ENCODE measurements at regions not wholly inside any gene's neighbourhood (a gene's known extent, or its start where the extent isn't known, plus 50 kb on each side); places are given as distances from the start of the nearest gene placed in this dataset.

GRCh38 chr10:8950978-8951377 lies 896.5 kb downstream of the GATA3 start:
- TF ChIP-seq CTCF (IDR thresholded peaks at IDR 0.05), result no peak
- Histone ChIP-seq H3K27me3 (no peaks in the 10 kb centered on the region), H3K4me3 (no peak overlapping the region), H3K27ac (no peak overlapping the region), H3K36me3 (no peaks in the 10 kb centered on the region), H3K4me1 (no peaks in the 10 kb centered on the region), H3K9me3 (no peaks in the 10 kb centered on the region)
- no peak for DNase-seq (ENCODE audit: low spot score)

DNA sequence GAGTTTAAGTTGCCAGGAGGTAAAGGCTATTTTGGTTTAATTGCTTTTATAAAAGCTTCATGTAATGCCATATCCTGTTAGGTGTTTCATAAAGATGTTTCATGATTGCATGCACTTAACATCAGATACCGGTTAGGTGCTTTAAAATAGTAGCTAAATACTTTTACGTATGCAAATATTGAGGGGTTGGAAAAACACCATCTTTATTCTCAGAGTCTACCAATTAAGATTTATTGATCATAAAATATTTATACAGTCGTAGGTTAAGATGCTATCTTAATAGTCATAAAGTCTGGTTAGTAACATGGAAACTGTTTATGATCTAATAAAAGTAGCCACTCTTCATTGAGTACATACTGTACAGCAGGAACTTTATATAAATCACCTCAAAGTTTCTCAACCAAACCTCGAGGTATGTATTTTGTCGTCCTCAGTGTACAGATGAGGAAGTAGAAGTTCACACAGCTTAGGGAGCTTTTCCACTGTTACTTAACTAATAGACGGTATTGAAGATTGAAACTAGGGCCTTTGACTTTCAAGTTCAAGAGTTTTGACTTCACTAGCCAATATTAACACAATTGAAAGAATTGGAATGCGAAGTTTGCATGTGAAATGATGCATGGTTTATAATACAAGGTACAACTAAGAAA lies 897.1 kb downstream of the GATA3 start:
- no peaks in the 10 kb centered on the region for H3K4me1 ChIP-seq
- no peak overlapping the region for H3K27ac ChIP-seq
- no peak overlapping the region for H3K4me3 ChIP-seq
- H3K36me3 ChIP-seq, result no peaks in the 10 kb centered on the region
- no peaks in the 10 kb centered on the region for H3K9me3 ChIP-seq
- no peak for TF ChIP-seq CTCF (IDR thresholded peaks at IDR 0.05)
- DNase-seq (ENCODE audit: low spot score), result no peak
- H3K27me3 ChIP-seq, result no peaks in the 10 kb centered on the region

DNA sequence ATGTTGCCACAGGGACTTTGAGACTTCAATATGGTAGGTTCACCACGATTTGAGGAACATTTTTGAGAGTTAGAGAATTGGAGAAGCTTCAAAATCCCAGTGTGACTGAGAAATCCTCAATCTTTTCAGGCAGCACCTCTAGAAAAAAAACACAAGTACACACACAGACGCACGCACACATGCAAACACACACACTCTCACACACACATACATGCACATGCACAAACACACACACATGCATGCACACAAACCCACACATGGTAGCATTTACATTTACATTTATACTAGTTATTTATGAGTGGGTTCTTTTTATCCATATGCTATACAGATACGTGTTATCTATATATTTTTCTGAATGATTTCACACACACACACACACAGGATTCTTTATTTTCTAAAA lies 901.9 kb downstream of the GATA3 start:
- H3K36me3 ChIP-seq, result no peaks in the 10 kb centered on the region
- H3K4me3 ChIP-seq, result no peak overlapping the region
- no peaks in the 10 kb centered on the region for H3K4me1 ChIP-seq
- H3K27me3 ChIP-seq, result no peaks in the 10 kb centered on the region
- TF ChIP-seq CTCF (IDR thresholded peaks at IDR 0.05), result no peak
- no peak for DNase-seq (ENCODE audit: low spot score)
- H3K9me3 ChIP-seq, result no peaks in the 10 kb centered on the region
- no peak overlapping the region for H3K27ac ChIP-seq

DNA sequence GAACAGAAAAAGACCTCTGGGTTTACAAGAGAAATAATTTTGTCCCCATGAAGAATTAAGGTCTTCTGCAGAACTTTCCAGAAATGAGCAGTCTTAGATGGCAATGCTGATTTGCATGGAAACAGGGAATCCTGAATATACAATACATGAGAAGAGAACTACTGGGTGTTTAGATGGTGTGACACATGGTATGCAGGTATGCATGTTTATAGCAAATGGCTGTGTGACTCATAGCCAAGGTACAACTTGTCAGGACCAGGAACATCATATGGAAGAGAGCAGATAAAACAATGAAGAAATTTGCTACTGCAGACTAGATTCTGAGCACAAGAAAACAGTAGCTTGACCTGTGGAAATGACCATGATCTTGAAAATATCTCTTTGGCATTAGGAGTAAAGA lies 907.8 kb downstream of the GATA3 start:
- no peaks in the 10 kb centered on the region for H3K9me3 ChIP-seq
- no peak overlapping the region for H3K27ac ChIP-seq
- no peaks in the 10 kb centered on the region for H3K36me3 ChIP-seq
- H3K4me1 ChIP-seq, result no peaks in the 10 kb centered on the region
- no peak for TF ChIP-seq CTCF (IDR thresholded peaks at IDR 0.05)
- H3K4me3 ChIP-seq, result no peak overlapping the region
- H3K27me3 ChIP-seq, result no peaks in the 10 kb centered on the region
- DNase-seq (ENCODE audit: low spot score), result no peak

- no peaks in the 10 kb centered on the region for H3K9me3 ChIP-seq
- DNase-seq (ENCODE audit: low spot score), result no peak
- H3K4me3 ChIP-seq, result no peak overlapping the region
- no peaks in the 10 kb centered on the region for H3K27me3 ChIP-seq
- H3K27ac ChIP-seq, result no peak overlapping the region
- TF ChIP-seq CTCF (IDR thresholded peaks at IDR 0.05), result no peak
- H3K36me3 ChIP-seq, result no peaks in the 10 kb centered on the region
- no peaks in the 10 kb centered on the region for H3K4me1 ChIP-seq
Observed at GRCh38 chr10:8967061-8967460, 912.6 kb downstream of the GATA3 start.

DNA sequence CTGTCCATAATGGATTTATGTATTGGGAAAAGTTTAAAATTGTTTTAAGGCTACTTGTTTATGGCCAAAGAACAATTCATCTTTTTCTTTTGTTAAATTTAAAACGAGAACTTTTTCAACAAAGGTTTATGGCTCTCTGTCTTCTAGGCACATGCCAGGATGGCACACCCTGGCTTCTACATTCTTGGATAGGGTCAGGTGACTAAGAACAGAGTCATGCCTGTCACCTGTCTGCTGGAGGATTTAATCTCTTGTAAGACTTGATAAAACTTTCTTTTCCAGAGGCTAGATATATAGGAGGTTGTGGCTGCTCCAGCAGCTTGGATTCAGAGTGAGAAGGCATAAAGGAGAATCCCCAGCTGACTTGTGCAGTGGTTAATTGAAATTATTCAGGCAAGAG lies 915.4 kb downstream of the GATA3 start:
- no peaks in the 10 kb centered on the region for H3K9me3 ChIP-seq
- no peaks in the 10 kb centered on the region for H3K27me3 ChIP-seq
- no peak overlapping the region for H3K27ac ChIP-seq
- H3K36me3 ChIP-seq, result no peaks in the 10 kb centered on the region
- H3K4me1 ChIP-seq, result no peaks in the 10 kb centered on the region
- no peak overlapping the region for H3K4me3 ChIP-seq
- DNase-seq (ENCODE audit: low spot score), result no peak
- no peak for TF ChIP-seq CTCF (IDR thresholded peaks at IDR 0.05)

All from right atrium auricular region (tissue), 2 donors.